CD4-positive, alpha-beta memory T cell (primary cell): ENCODE measurements at regions not wholly inside any gene's neighbourhood (a gene's known extent, or its start where the extent isn't known, plus 50 kb on each side); places are given as distances from the start of the nearest gene placed in this dataset.

Source experiments
- CTCF ChIA-PET: fragments of 350-600 bp; sonication (Branson Sonifier 250); formaldehyde crosslinking; loops from one replicate; lab custom pipeline; 2021; ENCODE audit warnings: inconsistent platforms; ENCODE audit not compliant: partially characterized antibody; lab: Charles Lee
- POLR2A ChIA-PET: fragments of 350-600 bp; sonication (Branson Sonifier 250); formaldehyde crosslinking; loops from one replicate; lab custom pipeline; 2021; ENCODE audit not compliant: partially characterized antibody; lab: Charles Lee
- DNase-seq, 5 donors: peaks; one replicate each; pipeline versions ENCODE4 v3.0.0 to v3.0.0-alpha.2; 2020 to 2022; ENCODE audit warnings: mixed read lengths in 1 of 5
- H3K27ac ChIP-seq: one replicate; pipeline ENCODE4 v1.7.0; 2013; ENCODE audit warnings: low read depth, low read length
- H3K27me3 ChIP-seq: 2 replicates; pipeline ENCODE4 v1.7.0; 2013; ENCODE audit warnings: mild to moderate bottlenecking, low read length, moderate library complexity; ENCODE audit not compliant: insufficient read depth
- H3K36me3 ChIP-seq: 2 replicates; pipeline ENCODE4 v1.7.0; 2013; ENCODE audit warnings: mild to moderate bottlenecking, low read length, moderate library complexity; ENCODE audit not compliant: insufficient read depth
- H3K4me1 ChIP-seq: 2 replicates; pipeline ENCODE4 v1.7.0; 2013; ENCODE audit warnings: mild to moderate bottlenecking, low read length, moderate library complexity; ENCODE audit not compliant: insufficient read depth
- H3K4me3 ChIP-seq, 2 donors: one replicate each; pipeline ENCODE4 v1.7.0; 2013; ENCODE audit warnings: low read length in 2 of 2, mild to moderate bottlenecking in 1 of 2
- H3K9me3 ChIP-seq, 2 donors: one replicate each; pipeline ENCODE4 v1.7.0; 2013; ENCODE audit warnings: low read length in 2 of 2, control low read depth in 1 of 2; ENCODE audit not compliant: control insufficient read depth in 1 of 2
- H3K27ac Mint-ChIP-seq, 7 donors: one replicate each; pipeline ENCODE4 v1.8.0; 2020 to 2021; ENCODE audit warnings: mixed read lengths in 7 of 7, mild to moderate bottlenecking in 6 of 7, inconsistent platforms in 3 of 7, moderate library complexity in 3 of 7
- H3K27me3 Mint-ChIP-seq, 2 donors: one replicate each; pipeline ENCODE4 v1.8.0; 2020 to 2021; ENCODE audit warnings: mixed read lengths in 2 of 2
- H3K36me3 Mint-ChIP-seq, 2 donors: one replicate each; pipeline ENCODE4 v1.8.0; 2020 to 2021; ENCODE audit warnings: mixed read lengths in 2 of 2, inconsistent platforms in 1 of 2, mild to moderate bottlenecking in 1 of 2
- H3K4me1 Mint-ChIP-seq, 4 donors: one replicate each; pipeline ENCODE4 v1.8.0; 2020 to 2021; ENCODE audit warnings: mixed read lengths in 4 of 4, mild to moderate bottlenecking in 1 of 4
- H3K4me3 Mint-ChIP-seq, 8 donors: one replicate each; pipeline ENCODE4 v1.8.0; 2020 to 2021; ENCODE audit warnings: mixed read lengths in 8 of 8, mild to moderate bottlenecking in 7 of 8, moderate library complexity in 6 of 8, inconsistent platforms in 3 of 8
- H3K9me3 Mint-ChIP-seq, 8 donors: one replicate each; pipeline ENCODE4 v1.8.0; 2020 to 2021; ENCODE audit warnings: mixed read lengths in 8 of 8, mild to moderate bottlenecking in 5 of 8, inconsistent platforms in 3 of 8, moderate library complexity in 1 of 8
- intact Hi-C: fragments of 100-400 bp; cut with micrococcal nuclease; formaldehyde crosslinking; loops from one replicate; pipeline ENCODE4 v1.15.1; 2023

DNA sequence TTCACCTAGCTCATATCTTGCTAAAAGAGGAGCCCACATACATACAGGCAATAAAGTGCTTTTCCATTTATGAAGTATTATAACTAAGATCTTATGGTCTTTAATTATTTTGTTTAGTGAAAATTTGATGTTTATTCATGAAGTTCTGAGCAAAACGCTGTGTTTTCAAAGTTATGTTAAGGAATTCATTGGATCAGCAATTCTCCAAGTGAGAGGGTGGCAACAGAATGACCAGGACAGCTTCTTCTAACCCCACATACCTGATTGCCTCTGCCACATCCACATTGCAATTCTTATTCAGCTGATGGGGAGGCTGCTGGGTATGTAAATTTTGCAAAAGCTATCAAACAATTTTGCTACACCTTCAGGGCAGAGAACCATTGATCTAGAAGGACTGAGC is 116.8 kb downstream of the OGFRL1 start:
- H3K9me3 Mint-ChIP-seq, result no peaks in the 10 kb centered on the region

DNA sequence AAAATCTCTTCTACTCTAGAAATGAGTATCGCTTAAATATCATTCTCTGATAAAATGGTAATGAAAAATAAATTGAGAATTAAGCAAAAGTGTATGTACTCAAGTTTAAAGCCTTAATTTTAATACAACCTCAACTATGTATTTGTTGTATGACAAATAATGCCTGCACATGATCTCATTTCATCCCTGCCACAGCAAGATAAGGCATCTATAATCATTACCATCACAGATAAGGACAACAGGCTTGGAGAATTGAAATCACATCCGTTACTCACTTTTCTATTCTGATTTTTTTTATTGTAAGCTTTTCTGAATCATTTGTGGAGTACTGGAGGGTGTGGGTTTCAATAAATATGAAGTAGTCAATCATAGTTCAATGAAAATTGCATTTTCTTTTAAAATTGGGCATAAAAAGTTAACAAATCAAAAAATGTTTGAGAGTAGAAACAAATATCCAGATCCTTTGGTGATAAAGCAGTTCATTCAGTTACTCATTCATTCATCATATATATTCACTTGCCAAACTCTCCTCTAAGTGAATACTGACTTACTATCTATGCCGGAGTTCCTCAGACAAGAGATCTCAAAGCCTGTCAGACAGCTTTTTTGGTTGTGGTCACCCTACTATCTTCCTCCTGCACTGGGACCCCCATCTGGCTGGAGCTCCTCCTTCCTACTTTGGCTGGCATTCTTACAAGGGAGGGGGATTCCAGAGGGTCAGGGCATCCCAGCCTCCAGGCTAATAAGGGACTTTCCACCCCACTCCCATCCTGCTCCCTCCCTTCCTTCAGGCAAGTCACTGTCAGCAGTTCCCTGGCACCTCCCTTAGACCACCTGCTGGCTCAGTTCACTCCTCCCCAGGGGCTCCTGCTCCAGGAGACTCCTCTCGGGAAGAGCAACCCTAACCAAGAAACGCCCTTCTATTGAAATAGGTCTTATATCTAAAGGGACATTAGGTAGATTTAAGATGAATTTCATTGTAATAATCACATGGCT is 118.6 kb downstream of the OGFRL1 start:
- no peaks in the 10 kb centered on the region for H3K27me3 ChIP-seq
- H3K4me1 ChIP-seq, result no peaks in the 10 kb centered on the region
- no peak for DNase-seq
- Mint-ChIP-seq H3K36me3 (no peaks in the 10 kb centered on the region), H3K27me3 (peaks cover 6 to 14% of the 10 kb centered on the region in 2 donors), H3K9me3 (no peaks in the 10 kb centered on the region), H3K4me3 (no peak overlapping the region), H3K27ac (no peak overlapping the region), H3K4me1 (no peaks in the 10 kb centered on the region)
- H3K4me3 ChIP-seq, result no peak overlapping the region
- no peak overlapping the region for H3K27ac ChIP-seq
- ChIA-PET CTCF (no interaction called here), POLR2A (no interaction called here)
- no peaks in the 10 kb centered on the region for H3K36me3 ChIP-seq
- H3K9me3 ChIP-seq, result no peaks in the 10 kb centered on the region
- intact Hi-C loops, result no loop called here

More for the DNA sequence above, 116.8 kb downstream of the OGFRL1 start:
- no peak for DNase-seq
- H3K27me3 ChIP-seq, result no peaks in the 10 kb centered on the region
- H3K36me3 Mint-ChIP-seq, result no peaks in the 10 kb centered on the region
- no peak overlapping the region for H3K27ac Mint-ChIP-seq
- H3K4me1 Mint-ChIP-seq, result no peaks in the 10 kb centered on the region
- H3K36me3 ChIP-seq, result no peaks in the 10 kb centered on the region
- intact Hi-C loops, result no loop called here
- no peak overlapping the region for H3K4me3 ChIP-seq
- H3K27ac ChIP-seq, result no peak overlapping the region
- H3K4me3 Mint-ChIP-seq, result no peak overlapping the region
- H3K9me3 ChIP-seq, result no peaks in the 10 kb centered on the region
- no peaks in the 10 kb centered on the region for H3K4me1 ChIP-seq
- ChIA-PET CTCF (no interaction called here), POLR2A (no interaction called here)
- peaks cover 7 to 14% of the 10 kb centered on the region in 2 donors for H3K27me3 Mint-ChIP-seq

DNA sequence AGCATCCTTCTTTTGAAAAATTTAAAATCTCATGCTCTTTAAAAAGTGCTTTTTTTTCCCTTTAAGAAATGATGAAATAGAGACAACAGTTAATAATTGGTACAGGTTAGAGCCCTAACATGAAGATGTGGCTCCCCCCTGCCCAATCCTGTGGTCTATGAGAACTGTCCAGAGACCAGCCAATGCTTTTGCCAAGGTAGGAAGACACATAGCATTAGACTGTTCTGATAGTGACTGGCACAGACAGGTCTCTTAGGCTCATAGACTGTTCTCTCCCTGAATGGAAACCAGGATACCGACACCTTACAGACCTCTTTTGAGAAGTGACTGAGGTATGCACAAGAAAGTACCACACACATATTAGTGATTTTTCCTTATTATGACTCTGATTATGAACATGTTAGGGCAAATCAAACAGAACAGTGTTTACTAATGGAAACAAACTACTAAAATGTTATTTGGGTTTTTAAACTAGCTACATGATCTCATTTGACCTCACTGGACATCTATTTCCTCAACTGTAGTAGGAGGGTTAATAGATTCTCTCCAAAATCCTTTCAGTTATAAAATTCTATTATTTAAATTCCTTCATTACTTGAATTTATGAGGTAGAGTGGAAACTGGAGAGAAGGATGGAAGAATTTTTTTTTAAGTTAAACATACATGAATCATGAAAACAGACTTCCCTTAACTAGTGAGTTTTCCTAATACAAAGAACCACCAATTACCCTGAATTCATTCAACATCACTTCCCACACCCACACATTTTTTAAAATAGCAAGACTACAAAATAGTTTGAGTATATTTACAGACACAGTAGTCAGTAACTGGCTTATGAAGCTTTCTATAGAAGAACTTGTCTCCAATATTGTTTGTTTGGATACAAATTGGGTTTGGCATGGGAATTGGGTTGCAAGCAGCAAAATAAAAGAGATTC is 120.4 kb downstream of the OGFRL1 start:
- no peaks in the 10 kb centered on the region for H3K4me1 Mint-ChIP-seq
- CTCF ChIA-PET, result no interaction called here

DNA sequence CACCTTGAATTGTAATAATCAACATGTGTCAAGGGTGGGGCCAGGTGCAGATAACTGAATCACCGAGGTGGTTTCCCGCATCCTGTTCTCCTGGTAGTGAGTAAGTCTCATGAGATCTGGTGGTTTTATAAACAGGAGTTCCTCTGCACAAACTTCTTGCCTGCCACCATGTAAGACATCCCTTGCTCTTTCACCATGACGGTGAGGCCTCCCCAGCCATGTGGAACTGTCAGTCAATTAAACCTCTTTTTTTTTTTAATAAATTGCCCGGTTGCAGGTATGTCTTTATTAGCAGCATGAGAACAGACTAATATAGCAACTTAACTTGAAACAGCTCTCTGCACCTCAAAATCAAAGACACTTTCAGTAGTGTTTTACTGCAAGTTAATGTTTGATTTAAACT is 121.6 kb downstream of the OGFRL1 start:
- ChIA-PET CTCF (no interaction called here), POLR2A (no interaction called here)
- H3K4me1 Mint-ChIP-seq, result no peaks in the 10 kb centered on the region
- H3K27ac ChIP-seq, result no peak overlapping the region
- H3K9me3 ChIP-seq, result no peaks in the 10 kb centered on the region
- intact Hi-C loops, result no loop called here
- peaks cover 0 to 2% (median 0%) of the 10 kb centered on the region in 8 donors for H3K9me3 Mint-ChIP-seq
- no peaks in the 10 kb centered on the region for H3K36me3 ChIP-seq
- no peak for DNase-seq
- no peak overlapping the region for H3K27ac Mint-ChIP-seq
- H3K4me1 ChIP-seq, result no peaks in the 10 kb centered on the region
- no peak overlapping the region for H3K4me3 ChIP-seq
- H3K27me3 Mint-ChIP-seq, result peaks cover 5 to 13% of the 10 kb centered on the region in 2 donors
- no peaks in the 10 kb centered on the region for H3K27me3 ChIP-seq
- no peak overlapping the region for H3K4me3 Mint-ChIP-seq
- H3K36me3 Mint-ChIP-seq, result no peaks in the 10 kb centered on the region

More for the DNA sequence above, 120.4 kb downstream of the OGFRL1 start:
- intact Hi-C loops, result no loop called here
- POLR2A ChIA-PET, result no interaction called here
- no peaks in the 10 kb centered on the region for H3K36me3 Mint-ChIP-seq
- no peak for DNase-seq
- H3K27ac Mint-ChIP-seq, result no peak overlapping the region
- H3K9me3 Mint-ChIP-seq, result peaks cover 0 to 2% (median 0%) of the 10 kb centered on the region in 8 donors
- H3K4me3 Mint-ChIP-seq, result no peak overlapping the region
- H3K4me3 ChIP-seq, result no peak overlapping the region
- no peaks in the 10 kb centered on the region for H3K9me3 ChIP-seq
- H3K27me3 Mint-ChIP-seq, result peaks cover 6 to 13% of the 10 kb centered on the region in 2 donors
- H3K27me3 ChIP-seq, result no peaks in the 10 kb centered on the region
- H3K27ac ChIP-seq, result no peak overlapping the region
- H3K4me1 ChIP-seq, result no peaks in the 10 kb centered on the region
- H3K36me3 ChIP-seq, result no peaks in the 10 kb centered on the region

DNA sequence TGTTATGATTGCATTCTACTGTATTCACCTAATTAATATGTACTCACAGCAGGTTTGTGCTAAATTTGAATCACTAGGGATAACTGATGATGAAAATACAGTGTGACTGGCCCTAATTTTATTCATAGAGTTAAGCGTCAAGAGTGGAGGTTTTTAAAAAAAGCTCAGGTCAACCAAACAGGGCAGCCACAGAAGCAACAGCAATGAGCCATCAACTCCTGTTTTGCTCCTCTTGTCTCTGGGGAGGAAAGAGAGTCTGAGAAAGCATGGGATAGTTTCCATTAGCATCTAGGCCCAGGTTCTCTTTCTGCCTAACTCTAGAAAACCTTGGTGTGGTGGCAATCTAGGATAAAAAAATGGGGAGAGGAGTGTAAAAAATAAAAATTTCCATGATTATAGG is 122.1 kb downstream of the OGFRL1 start:
- Histone ChIP-seq H3K36me3 (no peaks in the 10 kb centered on the region), H3K9me3 (no peaks in the 10 kb centered on the region), H3K27ac (no peak overlapping the region), H3K4me3 (no peak overlapping the region), H3K27me3 (no peaks in the 10 kb centered on the region), H3K4me1 (no peaks in the 10 kb centered on the region)
- H3K27ac Mint-ChIP-seq, result no peak overlapping the region
- ChIA-PET CTCF (no interaction called here), POLR2A (no interaction called here)
- no peak for DNase-seq
- peaks cover 0 to 2% (median 0%) of the 10 kb centered on the region in 8 donors for H3K9me3 Mint-ChIP-seq
- intact Hi-C loops, result no loop called here
- H3K4me1 Mint-ChIP-seq, result no peaks in the 10 kb centered on the region
- no peak overlapping the region for H3K4me3 Mint-ChIP-seq
- peaks cover 7 to 14% of the 10 kb centered on the region in 2 donors for H3K27me3 Mint-ChIP-seq
- H3K36me3 Mint-ChIP-seq, result no peaks in the 10 kb centered on the region

DNA sequence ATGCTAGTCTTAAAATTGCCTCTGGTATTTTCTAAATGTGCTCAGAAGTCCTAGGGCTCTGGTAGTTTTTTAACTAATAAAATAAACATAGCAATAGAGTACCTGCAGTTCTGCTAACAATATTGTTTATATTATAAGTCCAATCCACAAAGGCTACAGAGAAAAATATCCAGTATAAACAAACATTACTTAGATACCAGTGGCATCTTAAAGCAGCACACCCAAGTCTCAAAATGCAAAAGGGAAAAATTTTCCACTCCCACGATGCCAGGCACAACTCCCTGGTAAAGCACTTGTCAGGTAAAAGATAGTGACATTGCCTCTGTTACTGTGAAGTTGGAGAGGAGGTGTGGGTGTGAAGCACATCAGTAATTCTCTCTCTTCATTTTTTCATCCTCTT is 123.3 kb downstream of the OGFRL1 start:
- POLR2A ChIA-PET, result no interaction called here
- CTCF ChIA-PET, result no interaction called here
- Mint-ChIP-seq H3K4me3 (no peak overlapping the region), H3K27me3 (peaks cover 6 to 7% of the 10 kb centered on the region in 2 donors), H3K27ac (no peak overlapping the region), H3K9me3 (peaks cover 0 to 2% (median 0%) of the 10 kb centered on the region in 8 donors), H3K4me1 (no peaks in the 10 kb centered on the region), H3K36me3 (no peaks in the 10 kb centered on the region)
- Histone ChIP-seq H3K4me1 (no peaks in the 10 kb centered on the region), H3K36me3 (no peaks in the 10 kb centered on the region), H3K4me3 (no peak overlapping the region), H3K27me3 (no peaks in the 10 kb centered on the region), H3K27ac (no peak overlapping the region), H3K9me3 (no peaks in the 10 kb centered on the region)
- DNase-seq, result no peak
- intact Hi-C loops, result no loop called here

DNA sequence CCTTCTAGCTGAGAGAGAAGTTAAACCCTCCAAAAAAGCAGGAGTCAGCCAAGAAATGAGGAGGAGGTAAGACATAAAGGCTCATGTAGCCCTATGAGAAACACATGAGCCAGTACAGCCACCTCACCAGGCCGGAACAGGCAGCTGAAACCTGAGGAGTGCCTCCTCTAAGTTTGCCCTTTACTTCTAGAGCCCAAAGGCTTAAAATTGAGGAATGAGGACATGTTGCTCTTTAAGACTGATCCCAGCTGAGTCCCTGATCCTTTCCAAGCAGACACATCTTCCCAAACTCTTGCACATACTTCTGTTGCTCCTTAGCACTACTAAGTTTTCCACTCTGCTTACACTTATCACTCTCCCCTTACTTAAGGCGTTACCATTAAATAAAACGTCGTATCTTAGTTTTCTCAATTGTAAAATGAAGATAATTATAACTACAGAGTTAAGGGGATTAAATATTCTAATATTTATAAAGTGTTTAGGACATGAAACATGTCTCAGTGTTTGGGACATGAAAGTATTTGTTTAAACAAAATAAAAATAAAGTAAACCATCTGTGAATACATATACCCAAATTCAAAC is 124.0 kb downstream of the OGFRL1 start:
- Mint-ChIP-seq H3K4me1 (no peaks in the 10 kb centered on the region), H3K4me3 (no peak overlapping the region), H3K36me3 (no peaks in the 10 kb centered on the region), H3K9me3 (peaks cover 0 to 2% (median 0%) of the 10 kb centered on the region in 8 donors), H3K27me3 (peaks cover 6 to 9% of the 10 kb centered on the region in 2 donors), H3K27ac (no peak overlapping the region)
- Histone ChIP-seq H3K4me1 (no peaks in the 10 kb centered on the region), H3K27me3 (no peaks in the 10 kb centered on the region), H3K4me3 (no peak overlapping the region), H3K9me3 (no peaks in the 10 kb centered on the region), H3K27ac (no peak overlapping the region), H3K36me3 (no peaks in the 10 kb centered on the region)
- POLR2A ChIA-PET, result no interaction called here
- no peak for DNase-seq
- CTCF ChIA-PET, result no interaction called here
- intact Hi-C loops, result no loop called here
